ENCODE measurements at regions not wholly inside any gene's neighbourhood (a gene's known extent, or its start where the extent isn't known, plus 50 kb on each side); places are given as distances from the start of the nearest gene placed in this dataset.
A peak's percentile ranks its signal among the peaks of the same experiment; 100 is the strongest.

GRCh38 chr11:88017666-88018065 is 157.6 kb downstream of the RAB38 start:
- WGBS (ENCODE audit: insufficient coverage): 63% methylated on average over 3 of the region's 4 CpGs
- H3K27me3 ChIP-seq (replicated peaks in 2 of 5; ENCODE audit: control insufficient read depth in 4 of 5, insufficient read depth in 5 of 5, low read length in 4 of 5): no peaks in the 10 kb centered on the region
- no peak overlapping the region for H3K27ac ChIP-seq (ENCODE audit: insufficient read depth in 1 of 2, low read depth in 1 of 2, low read length in 2 of 2, poor library complexity in 1 of 2, severe bottlenecking in 2 of 2)
- H3K4me3 ChIP-seq (ENCODE audit: control insufficient read depth in 1 of 7, extremely low read depth in 1 of 7, insufficient read depth in 4 of 7, low read depth in 2 of 7, low read length in 6 of 7): no peak overlapping the region
- H3K9me3 ChIP-seq (ENCODE audit: control extremely low read depth in 1 of 5, control insufficient read depth in 4 of 5, insufficient read depth in 2 of 5, low read depth in 1 of 5, low read length in 4 of 5): no peaks in the 10 kb centered on the region
- H3K36me3 ChIP-seq (ENCODE audit: control insufficient read depth in 4 of 4, insufficient read depth in 4 of 4, low read length in 3 of 4): no peaks in the 10 kb centered on the region
- ChIA-PET CTCF (interaction anchor here (0.7 to 6.2 kb wide), 8 partner anchors 50 to 534 kb away, joined by 3 to 38 read pairs (median 12); no protein-coding TSS in a partner anchor), POLR2A (no interaction called here)
- H3K4me1 ChIP-seq (ENCODE audit: control extremely low read depth in 1 of 4, control insufficient read depth in 4 of 4, insufficient read depth in 4 of 4, low read length in 3 of 4): no peaks in the 10 kb centered on the region
- no peak for DNase-seq

DNA sequence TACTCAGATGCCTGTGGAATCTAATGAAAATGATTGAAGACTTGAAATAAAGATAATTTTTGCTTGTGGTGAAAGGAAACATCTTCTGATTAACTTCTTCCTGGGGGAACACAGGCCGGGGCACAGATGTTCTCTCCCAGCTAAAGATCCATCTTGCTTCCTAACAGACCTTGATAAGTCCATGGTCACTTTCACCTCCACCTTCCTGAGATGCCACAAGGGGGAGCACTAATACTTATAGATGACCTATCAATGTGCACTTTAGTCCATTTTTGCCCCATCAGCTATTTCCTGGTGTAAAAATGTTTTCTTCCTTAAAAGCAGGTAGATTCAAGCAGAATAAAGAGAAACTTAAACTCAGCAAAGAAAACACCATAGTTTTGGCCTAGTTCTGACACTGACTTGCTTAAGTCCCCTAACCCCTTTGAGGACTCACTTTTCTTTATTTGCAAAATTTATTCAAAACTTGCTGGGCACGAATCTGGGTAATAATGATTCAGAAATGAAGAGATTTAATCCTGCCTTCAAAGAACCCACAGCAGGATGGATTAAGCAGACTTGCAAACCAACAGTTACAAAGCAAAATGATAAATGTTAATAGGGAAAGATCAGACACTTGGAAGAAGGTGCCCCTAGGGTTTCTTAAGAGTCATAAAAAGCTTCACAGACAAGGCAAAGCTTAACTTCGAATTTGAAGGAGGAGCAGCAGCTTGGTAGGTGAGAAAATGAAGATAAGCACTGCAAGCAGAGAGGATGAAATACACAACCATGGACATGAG is 158.7 kb downstream of the RAB38 start:
- Histone ChIP-seq H3K36me3 (ENCODE audit: control insufficient read depth in 4 of 4, insufficient read depth in 4 of 4, low read length in 3 of 4) (no peaks in the 10 kb centered on the region), H3K4me1 (ENCODE audit: control extremely low read depth in 1 of 4, control insufficient read depth in 4 of 4, insufficient read depth in 4 of 4, low read length in 3 of 4) (no peaks in the 10 kb centered on the region), H3K9me3 (ENCODE audit: control extremely low read depth in 1 of 5, control insufficient read depth in 4 of 5, insufficient read depth in 2 of 5, low read depth in 1 of 5, low read length in 4 of 5) (no peaks in the 10 kb centered on the region), H3K4me3 (ENCODE audit: control insufficient read depth in 1 of 7, extremely low read depth in 1 of 7, insufficient read depth in 4 of 7, low read depth in 2 of 7, low read length in 6 of 7) (no peak overlapping the region), H3K27me3 (replicated peaks in 2 of 5; ENCODE audit: control insufficient read depth in 4 of 5, insufficient read depth in 5 of 5, low read length in 4 of 5) (no peaks in the 10 kb centered on the region), H3K27ac (ENCODE audit: insufficient read depth in 1 of 2, low read depth in 1 of 2, low read length in 2 of 2, poor library complexity in 1 of 2, severe bottlenecking in 2 of 2) (no peak overlapping the region)
- WGBS (ENCODE audit: insufficient coverage): 56% methylated on average over 1 of the region's 3 CpGs
- POLR2A ChIA-PET: no interaction called here
- peak; percentile 70 to 82 (median 79) for DNase-seq
- CTCF ChIA-PET: interaction anchor here (0.7 to 6.2 kb wide), 16 partner anchors 12 to 535 kb away, joined by 3 to 38 read pairs (median 4); no protein-coding TSS in a partner anchor

DNA sequence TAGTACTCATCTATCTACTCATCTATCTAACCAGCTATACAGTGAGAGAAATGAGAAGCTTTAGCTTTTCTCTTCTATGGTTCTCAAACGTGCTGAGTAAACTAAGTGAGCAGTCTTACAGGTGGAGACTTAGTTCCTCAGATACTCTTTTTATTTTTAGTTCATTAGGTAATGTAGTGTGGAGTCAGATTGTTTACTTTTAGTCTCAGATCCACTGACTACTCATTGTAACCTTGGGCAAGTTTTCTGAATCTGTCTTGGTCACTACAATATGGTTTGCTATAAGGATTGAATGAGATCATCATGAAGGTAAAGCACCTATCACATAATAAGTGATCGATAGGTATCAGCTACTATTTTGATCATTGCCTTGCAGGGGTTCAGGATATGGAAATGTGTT is 160.1 kb downstream of the RAB38 start:
- Histone ChIP-seq H3K4me3 (ENCODE audit: control insufficient read depth in 1 of 7, extremely low read depth in 1 of 7, insufficient read depth in 4 of 7, low read depth in 2 of 7, low read length in 6 of 7) (no peak overlapping the region), H3K9me3 (ENCODE audit: control extremely low read depth in 1 of 5, control insufficient read depth in 4 of 5, insufficient read depth in 2 of 5, low read depth in 1 of 5, low read length in 4 of 5) (no peaks in the 10 kb centered on the region), H3K4me1 (ENCODE audit: control extremely low read depth in 1 of 4, control insufficient read depth in 4 of 4, insufficient read depth in 4 of 4, low read length in 3 of 4) (no peaks in the 10 kb centered on the region), H3K27me3 (replicated peaks in 2 of 5; ENCODE audit: control insufficient read depth in 4 of 5, insufficient read depth in 5 of 5, low read length in 4 of 5) (no peaks in the 10 kb centered on the region), H3K36me3 (ENCODE audit: control insufficient read depth in 4 of 4, insufficient read depth in 4 of 4, low read length in 3 of 4) (no peaks in the 10 kb centered on the region), H3K27ac (ENCODE audit: insufficient read depth in 1 of 2, low read depth in 1 of 2, low read length in 2 of 2, poor library complexity in 1 of 2, severe bottlenecking in 2 of 2) (no peak overlapping the region)
- WGBS (ENCODE audit: insufficient coverage): no CpG with 5 or more reads among the region's 2 CpGs
- no peak for DNase-seq
- CTCF ChIA-PET: interaction anchor here (0.9 to 6.2 kb wide), 11 partner anchors 9 to 537 kb away, joined by 3 to 38 read pairs (median 3); no protein-coding TSS in a partner anchor
- POLR2A ChIA-PET: no interaction called here

DNA sequence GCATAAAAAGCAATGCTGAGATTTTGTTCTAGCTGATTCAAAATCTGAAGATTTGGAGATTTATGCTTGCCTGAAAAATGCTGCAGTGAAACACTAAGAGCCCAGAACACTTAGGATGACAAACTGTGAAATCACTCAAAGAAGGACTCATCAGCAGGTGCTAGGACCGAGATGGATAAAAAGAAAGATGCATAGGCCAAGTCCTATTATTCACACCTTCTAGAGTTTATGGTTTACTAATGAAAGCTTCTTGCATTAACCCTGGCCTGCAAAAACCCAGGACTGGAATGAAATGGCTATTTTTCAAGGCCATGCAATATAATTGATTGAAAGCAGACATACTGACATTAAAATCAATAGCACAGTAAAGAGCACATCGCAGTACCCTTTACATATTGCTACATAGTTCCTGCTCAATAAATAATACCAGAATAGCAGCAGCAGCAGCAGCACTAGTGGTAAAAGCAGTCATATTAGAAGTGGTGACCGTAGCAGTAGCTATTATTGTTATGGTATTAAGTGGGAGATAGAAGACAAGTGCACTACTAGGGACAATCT is 161.7 kb downstream of the RAB38 start:
- POLR2A ChIA-PET: interaction anchor here (0.5 kb wide), 1 partner anchor 147 kb away, joined by 3 read pairs; no protein-coding TSS in a partner anchor
- H3K36me3 ChIP-seq (ENCODE audit: control insufficient read depth in 4 of 4, insufficient read depth in 4 of 4, low read length in 3 of 4): no peaks in the 10 kb centered on the region
- peaks cover 0 to 1% (median 0%) of the 10 kb centered on the region in 4 experiments for H3K4me1 ChIP-seq (ENCODE audit: control extremely low read depth in 1 of 4, control insufficient read depth in 4 of 4, insufficient read depth in 4 of 4, low read length in 3 of 4)
- H3K9me3 ChIP-seq (ENCODE audit: control extremely low read depth in 1 of 5, control insufficient read depth in 4 of 5, insufficient read depth in 2 of 5, low read depth in 1 of 5, low read length in 4 of 5): no peaks in the 10 kb centered on the region
- CTCF ChIA-PET: interaction anchor here (1.0 kb wide), 1 partner anchor 529 kb away, joined by 4 read pairs; no protein-coding TSS in a partner anchor
- no peak overlapping the region for H3K4me3 ChIP-seq (ENCODE audit: control insufficient read depth in 1 of 7, extremely low read depth in 1 of 7, insufficient read depth in 4 of 7, low read depth in 2 of 7, low read length in 6 of 7)
- DNase-seq: no peak
- WGBS (ENCODE audit: insufficient coverage): 100% methylated on average over 2 of the region's 3 CpGs
- H3K27ac ChIP-seq (ENCODE audit: insufficient read depth in 1 of 2, low read depth in 1 of 2, low read length in 2 of 2, poor library complexity in 1 of 2, severe bottlenecking in 2 of 2): no peak overlapping the region
- H3K27me3 ChIP-seq (replicated peaks in 2 of 5; ENCODE audit: control insufficient read depth in 4 of 5, insufficient read depth in 5 of 5, low read length in 4 of 5): no peaks in the 10 kb centered on the region

GRCh38 chr11:88012456-88012855 is 162.8 kb downstream of the RAB38 start:
- no CpG with 5 or more reads among the region's 1 CpG for WGBS (ENCODE audit: insufficient coverage)
- Histone ChIP-seq H3K27ac (ENCODE audit: insufficient read depth in 1 of 2, low read depth in 1 of 2, low read length in 2 of 2, poor library complexity in 1 of 2, severe bottlenecking in 2 of 2) (no peak overlapping the region), H3K9me3 (ENCODE audit: control extremely low read depth in 1 of 5, control insufficient read depth in 4 of 5, insufficient read depth in 2 of 5, low read depth in 1 of 5, low read length in 4 of 5) (no peaks in the 10 kb centered on the region), H3K4me1 (ENCODE audit: control extremely low read depth in 1 of 4, control insufficient read depth in 4 of 4, insufficient read depth in 4 of 4, low read length in 3 of 4) (peaks cover 0 to 1% (median 0%) of the 10 kb centered on the region in 4 experiments), H3K36me3 (ENCODE audit: control insufficient read depth in 4 of 4, insufficient read depth in 4 of 4, low read length in 3 of 4) (no peaks in the 10 kb centered on the region), H3K4me3 (ENCODE audit: control insufficient read depth in 1 of 7, extremely low read depth in 1 of 7, insufficient read depth in 4 of 7, low read depth in 2 of 7, low read length in 6 of 7) (no peak overlapping the region), H3K27me3 (replicated peaks in 2 of 5; ENCODE audit: control insufficient read depth in 4 of 5, insufficient read depth in 5 of 5, low read length in 4 of 5) (no peaks in the 10 kb centered on the region)
- POLR2A ChIA-PET: no interaction called here
- CTCF ChIA-PET: interaction anchor here (1.0 to 1.2 kb wide), 2 partner anchors 530 to 532 kb away, joined by 4 read pairs; no protein-coding TSS in a partner anchor
- no peak for DNase-seq

- H3K27me3 ChIP-seq (replicated peaks in 2 of 5; ENCODE audit: control insufficient read depth in 4 of 5, insufficient read depth in 5 of 5, low read length in 4 of 5): no peaks in the 10 kb centered on the region
- no peak overlapping the region for H3K27ac ChIP-seq (ENCODE audit: insufficient read depth in 1 of 2, low read depth in 1 of 2, low read length in 2 of 2, poor library complexity in 1 of 2, severe bottlenecking in 2 of 2)
- WGBS (ENCODE audit: insufficient coverage): no CpG with 5 or more reads among the region's 2 CpGs
- no peaks in the 10 kb centered on the region for H3K36me3 ChIP-seq (ENCODE audit: control insufficient read depth in 4 of 4, insufficient read depth in 4 of 4, low read length in 3 of 4)
- DNase-seq: no peak
- H3K9me3 ChIP-seq (ENCODE audit: control extremely low read depth in 1 of 5, control insufficient read depth in 4 of 5, insufficient read depth in 2 of 5, low read depth in 1 of 5, low read length in 4 of 5): no peaks in the 10 kb centered on the region
- ChIA-PET POLR2A (no interaction called here), CTCF (no interaction called here)
- no peak overlapping the region for H3K4me3 ChIP-seq (ENCODE audit: control insufficient read depth in 1 of 7, extremely low read depth in 1 of 7, insufficient read depth in 4 of 7, low read depth in 2 of 7, low read length in 6 of 7)
- H3K4me1 ChIP-seq (ENCODE audit: control extremely low read depth in 1 of 4, control insufficient read depth in 4 of 4, insufficient read depth in 4 of 4, low read length in 3 of 4): no peaks in the 10 kb centered on the region
These were observed 199.2 kb downstream of the RAB38 start for GRCh38 chr11:87976009-87976408.

- Histone ChIP-seq H3K36me3 (ENCODE audit: control insufficient read depth in 4 of 4, insufficient read depth in 4 of 4, low read length in 3 of 4) (no peaks in the 10 kb centered on the region), H3K27ac (ENCODE audit: insufficient read depth in 1 of 2, low read depth in 1 of 2, low read length in 2 of 2, poor library complexity in 1 of 2, severe bottlenecking in 2 of 2) (no peak overlapping the region), H3K4me3 (ENCODE audit: control insufficient read depth in 1 of 7, extremely low read depth in 1 of 7, insufficient read depth in 4 of 7, low read depth in 2 of 7, low read length in 6 of 7) (no peak overlapping the region), H3K9me3 (ENCODE audit: control extremely low read depth in 1 of 5, control insufficient read depth in 4 of 5, insufficient read depth in 2 of 5, low read depth in 1 of 5, low read length in 4 of 5) (no peaks in the 10 kb centered on the region), H3K27me3 (replicated peaks in 2 of 5; ENCODE audit: control insufficient read depth in 4 of 5, insufficient read depth in 5 of 5, low read length in 4 of 5) (no peaks in the 10 kb centered on the region), H3K4me1 (ENCODE audit: control extremely low read depth in 1 of 4, control insufficient read depth in 4 of 4, insufficient read depth in 4 of 4, low read length in 3 of 4) (no peaks in the 10 kb centered on the region)
- WGBS (ENCODE audit: insufficient coverage): 73% methylated on average over 3 of the region's 3 CpGs
- ChIA-PET CTCF (no interaction called here), POLR2A (no interaction called here)
- DNase-seq: no peak
These were observed 200.4 kb downstream of the RAB38 start for GRCh38 chr11:87974797-87975196.

Data from common myeloid progenitor, CD34-positive (primary cell).